Endothelial cell of umbilical vein (primary cell): ENCODE measurements at regions not wholly inside any gene's neighbourhood (a gene's known extent, or its start where the extent isn't known, plus 50 kb on each side); places are given as distances from the start of the nearest gene placed in this dataset.

Experiments
- CTCF ChIP-seq, 2 donors: IDR thresholded peaks; 1 replicate in 1 of 2; 2 replicates in 1 of 2; pipeline ENCODE4 v1.5.1; 2011; ENCODE audit warnings: low read length in 2 of 2, mild to moderate bottlenecking in 2 of 2, moderate library complexity in 2 of 2, control low read depth in 1 of 2, inconsistent platforms in 1 of 2, low read depth in 1 of 2; ENCODE audit not compliant: insufficient read depth in 1 of 2; ENCODE audit errors: extremely low read depth in 1 of 2
- EZH2 ChIP-seq: IDR thresholded peaks from 2 replicates; pipeline ENCODE4 v1.6.1; 2012; ENCODE audit warnings: borderline replicate concordance, low read depth, mild to moderate bottlenecking, moderate library complexity, low read length, inconsistent platforms; ENCODE audit not compliant: severe bottlenecking
- MAX ChIP-seq: IDR thresholded peaks from 2 replicates; pipeline ENCODE4 v1.6.1; 2011; ENCODE audit not compliant: insufficient read depth, insufficient read length
- POLR2A ChIP-seq: IDR thresholded peaks from 2 replicates; pipeline ENCODE4 v1.6.1; 2012; ENCODE audit warnings: low read depth, mild to moderate bottlenecking, control low read depth, low read length

DNA sequence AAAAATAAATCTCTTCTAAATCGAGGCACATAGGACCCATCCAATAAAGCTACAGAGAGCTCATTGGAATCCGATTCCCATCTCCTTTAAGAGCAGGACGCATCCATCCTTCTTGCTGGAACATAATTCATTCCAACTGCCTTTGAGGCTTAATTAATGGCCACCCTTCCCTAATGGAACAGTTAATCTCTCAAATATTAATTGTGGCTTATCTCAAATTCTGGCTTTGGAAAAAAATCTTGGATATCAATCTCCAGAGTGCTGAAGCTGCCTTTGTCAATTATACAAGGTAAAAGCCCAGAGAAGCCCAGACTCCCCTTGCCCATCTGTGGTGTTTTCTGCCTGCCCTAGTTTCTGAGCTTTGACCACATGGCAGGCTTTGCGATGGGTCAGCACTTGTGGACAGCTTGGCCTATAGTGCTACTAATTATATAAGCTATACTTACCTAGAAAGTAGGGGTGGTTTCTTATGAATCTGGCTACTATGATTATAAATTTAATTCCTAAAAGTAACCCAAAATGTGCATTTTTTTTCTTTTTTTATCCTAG lies 246.3 kb downstream of the NUAK1 start:
- no peak for TF ChIP-seq CTCF (IDR thresholded peaks at IDR 0.05; ENCODE audit: extremely low read depth in 1 of 2, insufficient read depth in 1 of 2, low read depth in 1 of 2, low read length in 2 of 2)
- TF ChIP-seq POLR2A = no peak
- no peak for TF ChIP-seq EZH2
- no peak for TF ChIP-seq MAX
